ENCODE measurements at regions not wholly inside any gene's neighbourhood (a gene's known extent, or its start where the extent isn't known, plus 50 kb on each side); places are given as distances from the start of the nearest gene placed in this dataset.

- DNase-seq, result peak; percentile 11
Observed at GRCh38 chr3:40864915-40865314, 334.4 kb upstream of the CTNNB1 start.

- no peak for DNase-seq
Observed at GRCh38 chr3:40867797-40868196, 331.5 kb upstream of the CTNNB1 start.

- DNase-seq, result peak; percentile 65
Observed at GRCh38 chr3:40869013-40869412, 330.3 kb upstream of the CTNNB1 start.

GRCh38 chr3:40869939-40870338, 329.4 kb upstream of the CTNNB1 start:
- no peak for DNase-seq

GRCh38 chr3:40871394-40871793, 327.9 kb upstream of the CTNNB1 start:
- DNase-seq, result peak; percentile 62

- DNase-seq, result no peak
Observed at GRCh38 chr3:40872258-40872920, 326.9 kb upstream of the CTNNB1 start.

GRCh38 chr3:40873476-40873875, 325.8 kb upstream of the CTNNB1 start:
- DNase-seq, result no peak

GRCh38 chr3:40873934-40874699, 325.2 kb upstream of the CTNNB1 start:
- DNase-seq, result no peak

GRCh38 chr3:40875581-40875980, 323.7 kb upstream of the CTNNB1 start:
- peak; percentile 34 for DNase-seq

GRCh38 chr3:40876009-40876408, 323.3 kb upstream of the CTNNB1 start:
- DNase-seq, result peak; percentile 60

- no peak for DNase-seq
Observed at GRCh38 chr3:40876496-40876895, 322.8 kb upstream of the CTNNB1 start.

- DNase-seq, result peak; percentile 76
Observed at GRCh38 chr3:40877631-40878463, 321.5 kb upstream of the CTNNB1 start.

GRCh38 chr3:40878464-40878905, 320.8 kb upstream of the CTNNB1 start:
- no peak for DNase-seq

- peak; percentile 32 for DNase-seq
Observed at GRCh38 chr3:40885430-40885829, 313.9 kb upstream of the CTNNB1 start.

GRCh38 chr3:40886660-40887425, 312.5 kb upstream of the CTNNB1 start:
- peak; percentile 48 for DNase-seq

GRCh38 chr3:40891186-40891585, 308.1 kb upstream of the CTNNB1 start:
- DNase-seq, result no peak

GRCh38 chr3:40895109-40895508, 304.2 kb upstream of the CTNNB1 start:
- peak; percentile 9 for DNase-seq

- peak; percentile 89 for DNase-seq
Observed at GRCh38 chr3:40899286-40899712, 300.0 kb upstream of the CTNNB1 start.

- peak; percentile 38 for DNase-seq
Observed at GRCh38 chr3:40901298-40901697, 298.0 kb upstream of the CTNNB1 start.

- peak; percentile 4 for DNase-seq
Observed at GRCh38 chr3:40901796-40902195, 297.5 kb upstream of the CTNNB1 start.

GRCh38 chr3:40907907-40908465, 291.3 kb upstream of the CTNNB1 start:
- peak; percentile 38 for DNase-seq

- DNase-seq, result peak; percentile 25
Observed at GRCh38 chr3:40908612-40909011, 290.7 kb upstream of the CTNNB1 start.

Measured in islet precursor cell (in vitro differentiated cells).